NCI-H187 (cell line): ENCODE measurements at regions not wholly inside any gene's neighbourhood (a gene's known extent, or its start where the extent isn't known, plus 50 kb on each side); places are given as distances from the start of the nearest gene placed in this dataset.

Source experiments
- DNase-seq, 2 experiments: peaks; one replicate each; lab custom pipeline; 2025; lab: John Stamatoyannopoulos, UW

DNA sequence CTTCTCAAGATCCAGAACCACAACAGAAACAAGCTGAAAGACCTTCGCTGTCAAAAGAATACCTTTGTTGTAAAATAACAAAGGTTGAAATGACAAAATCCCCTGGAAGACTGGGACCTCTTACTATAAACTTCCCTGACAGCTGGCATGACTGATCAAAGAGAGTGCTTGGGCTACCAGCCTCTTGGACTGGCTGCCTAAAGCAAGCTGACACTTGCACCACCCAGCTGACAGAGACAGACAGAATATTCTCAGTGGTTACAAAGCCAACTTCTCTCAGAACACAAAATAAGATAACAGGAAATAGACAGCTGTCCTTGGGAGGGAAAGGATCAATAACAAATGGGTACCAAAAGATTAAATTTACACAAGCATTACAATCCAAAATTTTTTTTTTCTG is 241.7 kb upstream of the SPOCK3 start:
- no peak for DNase-seq

DNA sequence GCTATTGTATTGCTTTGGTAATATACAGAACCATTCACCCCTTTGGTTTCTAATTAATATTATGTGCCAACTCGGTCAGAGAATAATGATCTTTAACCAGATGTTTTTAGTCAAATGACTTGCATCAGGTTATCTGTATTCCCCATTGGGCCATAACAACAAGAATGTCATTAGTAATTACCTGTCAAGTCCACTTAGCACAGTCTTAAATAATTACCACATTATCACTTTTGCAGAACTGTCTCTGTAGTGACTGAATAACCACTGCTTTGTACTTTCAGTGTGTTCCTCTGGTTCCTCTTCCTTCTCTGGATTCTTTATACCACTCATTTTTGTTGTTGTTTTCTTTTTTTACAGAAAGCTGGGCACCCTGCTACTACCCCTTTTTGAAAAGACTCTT is 257.7 kb upstream of the SPOCK3 start:
- no peak for DNase-seq

DNA sequence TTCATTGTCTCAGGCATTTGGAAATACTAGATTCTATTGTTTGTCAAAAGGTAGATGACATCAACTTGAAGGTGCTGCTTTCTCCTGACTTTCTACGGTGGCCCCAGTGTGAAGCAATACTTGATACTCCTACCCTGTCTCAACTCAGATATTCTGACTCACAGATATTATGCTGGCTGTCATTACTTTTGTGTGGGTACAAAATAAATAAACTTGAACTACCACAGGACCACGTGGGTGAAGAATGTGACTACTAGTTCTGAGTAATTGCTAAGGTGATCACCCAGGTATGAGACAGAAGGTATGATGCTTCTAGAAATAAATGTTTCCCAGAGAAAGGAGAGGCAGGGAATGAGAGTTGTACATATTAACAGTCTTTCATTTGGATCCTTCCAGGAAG is 275.3 kb upstream of the SPOCK3 start:
- DNase-seq, result no peak

DNA sequence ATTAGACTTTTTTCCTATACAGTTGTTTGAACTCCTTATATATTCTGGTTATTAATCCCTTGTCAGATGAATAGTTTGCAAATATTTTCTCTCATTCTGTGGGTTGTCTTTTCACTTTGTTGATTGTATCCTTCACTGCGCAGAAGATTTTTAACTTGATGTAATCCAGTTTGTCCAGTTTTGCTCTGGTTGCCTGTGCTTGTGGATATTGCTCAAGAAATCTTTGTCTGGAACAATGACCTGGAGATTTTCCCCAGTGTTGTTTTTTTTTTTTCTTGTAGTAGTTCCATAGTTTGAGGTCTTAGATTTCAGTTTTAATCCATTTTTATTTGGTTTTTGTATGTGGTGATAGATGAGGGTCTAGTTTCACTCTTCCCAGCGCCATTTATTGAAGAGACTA is 289.8 kb upstream of the SPOCK3 start:
- DNase-seq, result no peak

DNA sequence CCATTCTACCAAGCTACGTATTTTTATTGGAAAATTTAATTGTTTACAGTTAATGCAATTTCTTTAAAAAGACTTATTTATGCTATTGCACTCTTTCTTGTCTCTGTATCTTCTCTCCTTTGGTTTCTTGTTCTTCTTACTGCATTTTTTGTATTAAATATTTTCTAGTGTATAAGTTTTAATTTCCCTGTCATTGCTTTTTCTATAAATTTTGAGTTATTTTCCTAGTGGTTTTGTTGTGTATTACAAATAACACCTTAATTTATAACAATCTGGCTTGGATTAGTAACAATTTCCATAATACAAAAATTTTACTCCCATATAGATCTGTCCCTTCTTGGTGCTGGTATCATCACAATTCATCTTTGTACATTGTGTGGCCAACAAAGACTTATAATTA is 303.5 kb upstream of the SPOCK3 start:
- no peak for DNase-seq

DNA sequence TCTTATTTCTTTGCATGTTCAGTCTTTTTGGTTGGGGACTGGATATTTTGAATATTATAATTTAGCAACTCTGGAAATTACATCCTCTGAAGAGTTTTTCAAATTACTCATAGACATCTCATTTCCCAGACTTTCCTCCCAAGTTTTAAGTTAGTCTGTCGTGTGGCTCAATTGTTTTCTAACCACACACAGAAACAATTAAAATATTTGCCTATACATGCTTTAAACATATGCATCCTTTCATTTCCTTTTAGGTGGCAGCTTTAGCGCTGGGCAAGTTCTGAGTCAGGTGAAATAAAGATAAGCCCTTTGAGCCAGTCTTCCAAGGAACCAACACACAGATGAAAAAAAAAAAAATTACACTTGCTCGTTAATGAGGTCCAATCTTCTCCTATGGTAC is 307.0 kb upstream of the SPOCK3 start:
- no peak for DNase-seq

DNA sequence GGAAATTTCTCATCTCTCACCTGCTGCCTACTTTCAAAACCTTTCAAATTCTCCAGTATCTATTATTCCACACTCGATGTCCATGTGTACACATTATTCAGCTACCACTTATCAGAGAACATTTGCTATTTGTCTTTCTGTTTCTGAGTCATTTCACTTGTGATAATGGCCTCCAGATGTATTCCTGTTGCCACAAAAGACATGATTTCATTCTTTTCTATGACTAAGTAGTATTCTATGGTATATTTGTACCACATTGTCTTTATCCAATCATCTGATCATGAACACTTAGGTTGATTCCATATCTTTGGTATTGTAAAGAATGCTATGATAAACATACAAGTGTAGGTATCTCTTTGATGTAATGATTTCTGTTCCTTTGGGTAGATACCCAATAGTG is 310.1 kb upstream of the SPOCK3 start:
- no peak for DNase-seq

DNA sequence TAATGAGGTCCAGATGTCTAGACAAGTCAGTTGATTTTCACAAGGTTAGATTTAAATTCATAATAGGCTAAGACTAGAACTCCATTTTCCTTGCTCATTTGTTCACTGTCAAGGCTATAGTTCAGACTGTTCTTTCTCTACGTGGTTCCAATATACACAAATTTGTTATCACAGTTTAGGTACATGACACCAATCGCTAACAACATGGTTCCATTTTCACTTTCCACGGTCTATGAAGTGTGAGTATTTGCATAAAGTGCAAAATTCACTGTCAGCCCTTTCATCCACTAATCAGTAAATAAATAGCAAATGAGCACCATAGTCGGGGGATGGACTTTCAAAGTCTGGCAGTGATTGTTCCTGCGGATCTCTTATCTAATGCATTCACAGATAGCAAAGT is 315.7 kb upstream of the SPOCK3 start:
- no peak for DNase-seq

DNA sequence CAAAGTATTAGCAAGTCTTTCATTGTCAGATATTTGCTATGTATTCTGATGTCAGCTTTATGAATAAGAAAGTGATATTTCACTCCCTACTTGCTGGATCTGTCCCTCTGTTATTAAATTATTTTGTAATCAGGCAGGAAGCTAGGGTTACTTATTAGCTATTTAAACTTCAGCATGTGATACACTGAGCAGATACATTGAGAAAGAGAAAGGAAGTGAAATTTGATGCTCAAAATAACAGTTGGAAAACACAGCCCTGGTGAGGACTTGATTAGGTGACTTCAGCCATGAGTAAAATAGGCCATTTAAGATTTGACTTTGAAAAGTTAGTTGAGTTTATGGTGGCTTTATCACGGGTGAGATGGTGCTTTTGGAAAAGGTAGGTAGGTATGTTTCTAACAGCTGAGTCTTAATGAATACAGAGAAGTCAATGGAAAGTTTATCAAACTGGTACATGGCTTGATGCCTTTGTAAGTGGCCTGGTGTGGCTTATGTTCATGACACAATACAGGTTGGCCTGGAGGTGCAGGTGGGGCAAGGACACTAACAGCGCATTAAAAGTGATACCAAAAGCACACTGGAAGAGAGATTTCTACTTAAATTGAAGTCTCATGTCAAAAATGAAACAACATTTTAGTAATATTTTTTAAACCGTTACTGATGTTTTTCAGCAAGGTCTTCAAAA is 321.2 kb upstream of the SPOCK3 start:
- DNase-seq, result no peak

DNA sequence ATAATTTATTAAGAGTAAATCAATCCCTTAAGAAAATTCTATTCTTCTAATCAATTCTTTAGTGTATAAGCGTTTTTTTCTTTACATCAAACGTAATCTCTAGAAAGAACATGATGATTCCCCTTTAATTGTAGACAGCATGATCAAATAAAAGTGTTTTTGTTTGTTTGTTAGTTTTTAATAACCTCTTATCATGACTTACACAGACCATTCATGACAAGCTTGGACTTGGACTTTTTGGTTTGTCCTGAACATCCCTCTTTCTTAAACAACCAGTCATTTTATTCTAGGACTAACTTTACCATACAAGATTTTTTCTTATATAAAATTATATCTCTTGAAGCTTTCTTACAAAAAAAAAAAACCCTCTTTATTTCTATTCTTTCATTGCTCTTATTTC is 344.6 kb upstream of the SPOCK3 start:
- DNase-seq, result no peak

DNA sequence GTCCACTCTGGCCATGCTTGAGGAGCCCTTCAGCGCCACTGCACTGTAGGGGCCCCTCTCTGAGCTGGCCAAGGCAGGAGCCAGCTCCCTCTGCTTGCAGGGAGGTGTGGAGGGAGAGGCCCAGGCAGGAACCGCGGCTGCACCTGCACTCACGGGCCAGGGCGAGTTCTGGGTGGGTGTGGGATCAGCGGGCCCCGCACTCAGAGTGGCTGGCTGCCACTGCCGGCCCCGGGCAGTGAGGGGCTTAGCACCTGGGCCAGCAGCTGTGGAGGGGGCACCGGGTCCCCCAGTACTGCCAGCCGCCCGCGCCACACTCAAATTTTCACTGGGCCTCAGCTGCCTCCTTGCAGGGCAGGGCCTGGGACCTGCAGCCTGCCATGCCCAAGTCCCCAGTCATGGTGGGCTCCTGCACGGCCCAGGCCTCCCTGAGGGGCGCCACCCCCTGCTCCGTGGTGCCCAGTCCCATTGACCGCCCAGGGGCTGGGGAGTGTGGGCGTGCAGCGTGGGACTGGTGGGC is 347.2 kb upstream of the SPOCK3 start:
- DNase-seq, result no peak

DNA sequence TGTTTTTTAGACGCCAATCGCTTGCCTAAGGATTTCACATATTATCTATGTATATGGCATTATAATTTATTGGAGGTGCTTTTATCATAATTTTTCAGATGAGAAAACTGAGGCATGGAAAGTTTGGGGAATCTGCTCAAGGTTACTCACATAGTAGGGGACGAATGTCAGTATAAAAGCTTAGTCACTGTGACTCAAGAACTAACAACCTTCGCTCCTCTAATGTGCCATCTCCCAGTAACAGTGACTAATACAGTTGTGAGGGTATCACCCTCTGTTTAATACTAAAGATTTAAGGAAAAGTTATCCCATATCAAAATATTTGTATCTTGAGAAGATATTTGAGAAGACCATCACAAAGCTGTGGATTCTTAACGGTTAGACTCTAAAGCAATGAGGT is 353.1 kb upstream of the SPOCK3 start:
- DNase-seq, result no peak

DNA sequence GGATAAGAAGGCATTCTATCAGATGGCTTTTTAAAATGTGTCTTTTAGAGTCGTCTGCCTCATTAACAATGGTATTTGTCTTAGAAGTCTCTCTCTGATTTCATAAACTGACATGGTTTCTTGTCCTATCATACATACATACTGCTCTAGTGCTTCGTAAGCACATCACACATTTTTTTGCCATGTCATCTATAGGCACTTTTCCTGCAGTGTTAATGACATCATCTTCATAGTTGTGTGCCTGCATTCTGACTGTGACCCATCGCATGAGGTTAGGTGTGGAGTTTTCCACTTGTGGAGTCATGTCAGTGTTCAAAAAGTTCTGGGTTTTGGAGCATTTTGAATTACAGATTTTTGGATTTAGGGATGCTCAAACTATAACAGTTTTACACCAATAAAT is 361.6 kb upstream of the SPOCK3 start:
- DNase-seq, result no peak

DNA sequence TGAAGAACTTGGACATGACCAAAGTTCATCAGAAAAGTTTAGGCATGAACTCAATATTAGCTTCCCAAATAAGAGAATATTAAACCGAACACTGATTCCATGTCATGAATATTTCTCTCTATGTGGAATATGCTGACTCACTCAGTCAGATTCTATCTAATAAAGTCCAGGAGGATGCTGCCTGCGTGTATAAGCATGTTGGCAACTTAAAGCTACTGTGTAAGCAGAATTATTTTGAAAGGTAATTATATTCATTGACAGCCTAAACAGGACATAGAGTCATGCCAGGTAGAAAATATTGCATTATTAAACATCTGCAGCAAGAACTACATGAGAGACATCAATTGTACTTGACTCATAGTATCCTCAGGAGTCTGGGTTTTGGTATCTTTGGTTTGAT is 367.9 kb upstream of the SPOCK3 start:
- no peak for DNase-seq

DNA sequence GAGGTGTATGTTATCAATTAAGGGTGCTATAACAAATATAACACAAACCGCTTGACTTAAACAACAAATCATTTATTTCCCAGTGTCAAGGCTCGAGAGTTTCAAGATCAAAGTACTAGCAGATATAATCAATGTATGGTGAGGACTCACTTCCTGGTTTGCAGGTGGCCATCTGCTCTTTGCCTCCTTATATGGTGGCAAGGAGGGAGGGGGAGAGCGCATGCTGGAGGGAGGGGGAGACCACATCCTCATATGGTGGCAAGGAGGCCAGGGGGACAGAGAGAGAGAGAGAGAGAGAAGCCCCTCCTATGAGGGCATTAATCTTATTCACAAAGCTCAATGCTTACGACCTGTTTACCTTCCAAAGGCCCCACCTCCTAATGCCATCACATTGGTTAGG is 372.3 kb upstream of the SPOCK3 start:
- no peak for DNase-seq

DNA sequence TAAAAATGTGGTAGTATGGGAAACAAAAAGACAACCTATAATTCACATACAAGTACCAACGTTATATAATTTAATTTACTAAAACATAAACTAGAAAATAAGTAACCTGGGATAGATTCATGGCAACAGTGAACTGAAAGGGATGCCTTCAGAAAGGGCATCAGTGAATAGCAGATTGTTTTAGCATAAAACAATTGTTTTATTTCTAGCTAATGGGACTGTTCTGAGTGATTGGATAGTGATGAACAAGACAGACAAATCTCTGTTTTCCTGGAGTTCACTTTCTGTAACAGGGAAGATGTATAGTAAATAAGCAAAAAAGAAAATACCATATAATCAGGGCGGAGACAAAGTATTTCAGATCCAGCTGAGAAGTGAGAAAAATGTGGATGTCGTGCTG is 379.1 kb upstream of the SPOCK3 start:
- DNase-seq, result no peak

DNA sequence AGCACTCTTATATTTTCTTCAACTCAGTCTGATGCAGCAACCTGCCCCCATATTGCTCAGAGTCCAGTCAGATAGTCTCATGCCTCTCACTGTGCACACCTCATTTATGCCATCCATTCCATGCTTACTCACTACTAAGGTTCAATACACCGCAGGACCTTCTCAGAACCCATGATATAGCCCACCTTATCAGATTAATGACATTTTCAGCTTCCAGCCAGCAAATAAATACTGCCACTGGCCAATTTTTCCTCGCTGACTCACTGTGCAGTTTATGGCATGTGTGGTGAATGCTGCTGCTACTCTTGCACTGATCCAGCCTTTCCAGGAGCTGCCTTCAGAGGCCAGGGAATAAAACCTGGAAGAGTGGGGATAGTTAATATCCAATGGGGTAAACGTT is 380.6 kb upstream of the SPOCK3 start:
- no peak for DNase-seq

DNA sequence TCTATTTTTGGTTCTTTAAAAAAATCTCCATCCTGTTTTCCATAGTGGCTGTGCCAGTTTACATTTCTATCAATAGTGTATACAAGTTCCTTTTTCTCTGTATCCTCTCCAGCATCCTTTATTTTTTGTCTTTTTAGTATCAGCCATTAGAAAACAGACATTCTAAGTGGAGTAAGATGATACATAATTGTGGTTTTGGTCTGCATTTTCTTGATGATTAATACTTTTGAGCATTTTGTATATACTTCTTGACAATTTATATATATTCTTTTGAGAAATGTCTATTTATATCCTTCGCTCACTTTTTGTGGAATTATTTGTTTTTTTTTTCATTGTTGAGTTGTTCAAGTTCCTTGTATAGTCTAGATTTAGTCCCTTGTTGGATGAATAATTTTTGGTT is 382.2 kb upstream of the SPOCK3 start:
- DNase-seq, result no peak

DNA sequence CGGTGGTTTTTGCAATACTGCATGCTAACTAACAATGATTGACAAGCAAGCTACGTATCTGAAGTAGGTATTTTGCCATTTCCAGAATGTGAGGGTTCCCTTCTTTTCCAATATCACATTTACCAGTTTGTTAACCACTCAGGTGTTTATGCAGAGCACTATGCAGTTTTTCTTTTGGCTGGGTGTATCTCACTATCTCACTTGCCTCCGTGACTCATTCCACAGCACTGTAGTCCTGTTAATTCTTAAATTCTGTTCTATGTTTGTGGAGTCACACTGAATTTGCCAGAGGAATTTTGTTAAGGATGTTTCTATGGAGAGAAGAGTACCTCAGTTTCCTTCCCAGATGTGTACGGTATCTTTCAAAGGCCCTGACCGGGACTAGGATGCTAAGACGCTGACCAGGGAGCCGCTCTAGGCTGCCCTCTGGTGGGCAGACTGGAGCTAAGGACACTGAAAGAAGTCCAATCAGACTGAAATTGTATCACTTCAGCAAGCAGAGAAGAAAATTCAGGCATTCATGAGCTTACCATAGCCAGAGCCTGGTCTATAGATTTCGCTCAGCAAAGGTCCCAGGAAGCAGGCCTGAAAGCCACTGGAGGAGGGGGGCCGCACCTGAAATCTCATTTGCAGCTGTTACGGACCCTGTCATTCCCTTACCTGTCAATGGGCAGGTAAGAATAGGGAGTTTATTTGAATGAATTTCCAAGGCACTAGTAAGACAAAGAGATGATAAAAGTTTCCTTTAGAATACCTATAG is 388.4 kb upstream of the SPOCK3 start:
- peak; percentile 0 for DNase-seq

DNA sequence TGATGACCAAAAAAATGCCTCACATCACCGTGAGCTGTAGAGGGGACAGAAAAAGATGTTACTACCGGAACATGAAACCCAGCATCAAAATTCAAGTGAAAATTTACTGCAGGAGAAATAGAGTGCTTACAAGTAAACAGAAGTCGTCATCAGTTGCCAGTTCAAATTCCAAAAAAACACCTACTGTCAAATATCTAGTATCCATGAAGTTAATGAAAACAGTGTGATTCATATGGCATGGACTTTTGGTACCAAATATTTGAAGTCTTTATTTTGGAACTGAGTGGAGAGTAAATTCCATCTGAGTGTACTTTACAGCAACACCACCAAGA is 388.9 kb upstream of the SPOCK3 start:
- DNase-seq, result no peak

DNA sequence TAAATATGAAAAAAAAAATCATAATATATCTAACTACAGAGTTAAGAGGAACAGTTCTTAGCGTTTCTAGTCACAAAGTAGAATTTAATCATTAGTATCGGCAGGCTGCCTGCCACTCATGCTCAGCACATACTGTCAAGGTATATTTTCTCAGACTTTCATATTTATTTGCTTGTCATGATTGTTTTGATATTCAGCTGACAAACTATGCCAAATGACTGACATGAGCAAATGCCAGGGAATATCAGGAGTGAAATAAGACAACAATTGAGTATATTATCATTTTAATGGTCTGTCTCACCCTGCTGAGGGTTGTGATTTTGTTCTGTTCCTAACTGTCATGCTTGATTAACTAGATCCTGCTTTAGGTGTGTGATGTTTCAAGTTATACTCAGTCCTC is 395.0 kb upstream of the SPOCK3 start:
- no peak for DNase-seq

DNA sequence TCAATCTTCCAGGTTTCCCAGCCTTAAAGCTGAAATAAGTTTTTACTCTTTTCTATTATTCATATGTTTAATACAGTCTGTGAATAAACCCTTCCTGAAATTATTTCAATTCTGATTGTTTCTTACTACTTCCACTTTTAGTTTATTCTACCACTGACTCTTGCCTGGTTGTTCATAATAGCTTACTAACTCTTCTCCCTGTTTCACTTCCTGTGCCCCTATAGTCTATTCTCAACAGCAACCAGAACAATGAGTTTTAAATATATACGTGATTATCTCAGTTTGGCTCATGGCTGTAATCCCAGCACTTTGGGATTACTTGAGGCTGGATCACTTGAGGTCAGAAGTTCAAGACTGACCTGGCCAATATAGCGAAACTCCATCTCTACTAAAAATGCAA is 408.0 kb upstream of the SPOCK3 start:
- DNase-seq, result no peak

DNA sequence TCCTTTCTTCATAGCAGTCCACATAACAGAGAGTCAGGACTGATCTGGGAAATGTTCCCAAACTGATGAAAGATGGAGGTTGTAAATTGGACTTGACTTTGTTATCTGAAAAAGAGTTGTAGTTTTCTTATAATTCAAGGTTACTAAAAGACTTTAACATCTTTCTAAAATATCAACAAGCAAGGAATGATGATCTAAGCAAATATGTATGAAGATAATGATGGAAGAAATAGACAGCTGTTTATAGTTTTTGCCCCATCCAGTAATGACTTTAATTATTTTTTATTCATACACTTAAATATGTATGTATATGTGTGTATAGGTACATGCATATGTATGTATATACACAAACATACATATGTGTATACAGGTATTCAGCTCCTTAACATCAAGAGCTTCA is 411.1 kb upstream of the SPOCK3 start:
- no peak for DNase-seq

DNA sequence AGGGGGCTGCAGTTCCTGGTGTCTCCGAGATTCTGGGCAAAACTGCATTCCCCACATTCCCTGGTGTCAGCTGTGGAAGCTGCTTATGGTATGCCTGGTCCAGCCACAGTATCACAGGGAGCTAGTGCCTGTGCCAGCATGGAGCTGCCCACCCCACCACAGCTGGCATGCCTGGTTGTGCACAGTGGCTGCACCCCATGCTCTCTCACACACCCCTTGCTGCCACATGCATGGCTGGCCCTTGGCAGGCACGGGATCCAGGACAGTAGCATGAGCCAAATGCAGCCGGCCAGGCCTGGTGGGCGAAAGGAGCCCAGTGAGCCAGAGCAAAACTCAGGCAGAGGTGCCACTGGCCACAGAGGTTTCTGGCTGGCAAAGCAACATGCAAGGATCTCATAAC is 418.0 kb upstream of the SPOCK3 start:
- DNase-seq, result no peak
